ENCODE measurements at regions not wholly inside any gene's neighbourhood (a gene's known extent, or its start where the extent isn't known, plus 50 kb on each side); places are given as distances from the start of the nearest gene placed in this dataset.

- no peaks in the 10 kb centered on the region for H3K27me3 ChIP-seq
- H3K4me3 ChIP-seq, result no peak overlapping the region
- H3K27ac ChIP-seq, result no peak overlapping the region
- no peak for TF ChIP-seq POLR2AphosphoS5 (IDR thresholded peaks at IDR 0.05)
- TF ChIP-seq CTCF (IDR thresholded peaks at IDR 0.05), result no peak
- TF ChIP-seq EP300 (IDR thresholded peaks at IDR 0.05; ENCODE audit: low read depth), result no peak
- no peak for TF ChIP-seq POLR2A (IDR thresholded peaks at IDR 0.05)
- 83 to 94% methylated on average over 3 of the region's 3 CpGs for WGBS, 2 donors (ENCODE audit: low coverage in 1 of 2)
- H3K9me3 ChIP-seq, result no peaks in the 10 kb centered on the region
- no peaks in the 10 kb centered on the region for H3K36me3 ChIP-seq
- in situ Hi-C loops (cut with MboI; ENCODE audit: low pct_ligation_motif_present in 1 of 4, low pct_unique_long_range_greater_than_20kb in 1 of 4, low sequenced_read_pairs in 3 of 4), result loop anchor here in 1 of 4 donors (25.0 kb wide), 1 partner anchor 92 kb away; no protein-coding TSS in a partner anchor
- no peak for DNase-seq
- intact Hi-C loops (cut with DNase I; ENCODE audit: low total_unique reads), result no loop called here
- no peaks in the 10 kb centered on the region for H3K4me1 ChIP-seq
Observed at GRCh38 chr12:17595111-17595510, 494.9 kb downstream of the RERGL start.

- in situ Hi-C loops (cut with MboI; ENCODE audit: low pct_ligation_motif_present in 1 of 4, low pct_unique_long_range_greater_than_20kb in 1 of 4, low sequenced_read_pairs in 3 of 4), result loop anchor here in 1 of 4 donors (25.0 kb wide), 1 partner anchor 93 kb away; no protein-coding TSS in a partner anchor
- Histone ChIP-seq H3K27me3 (no peaks in the 10 kb centered on the region), H3K9me3 (no peaks in the 10 kb centered on the region), H3K4me1 (no peaks in the 10 kb centered on the region), H3K36me3 (no peaks in the 10 kb centered on the region), H3K4me3 (no peak overlapping the region), H3K27ac (no peak overlapping the region)
- TF ChIP-seq CTCF (IDR thresholded peaks at IDR 0.05), result no peak
- TF ChIP-seq EP300 (IDR thresholded peaks at IDR 0.05; ENCODE audit: low read depth), result no peak
- TF ChIP-seq POLR2AphosphoS5 (IDR thresholded peaks at IDR 0.05), result no peak
- TF ChIP-seq POLR2A (IDR thresholded peaks at IDR 0.05), result no peak
- WGBS, 2 donors (ENCODE audit: low coverage in 1 of 2), result 73 to 79% methylated on average over 2 of the region's 2 CpGs
- intact Hi-C loops (cut with DNase I; ENCODE audit: low total_unique reads), result no loop called here
- no peak for DNase-seq
Observed at GRCh38 chr12:17593715-17594406, 496.1 kb downstream of the RERGL start.

DNA sequence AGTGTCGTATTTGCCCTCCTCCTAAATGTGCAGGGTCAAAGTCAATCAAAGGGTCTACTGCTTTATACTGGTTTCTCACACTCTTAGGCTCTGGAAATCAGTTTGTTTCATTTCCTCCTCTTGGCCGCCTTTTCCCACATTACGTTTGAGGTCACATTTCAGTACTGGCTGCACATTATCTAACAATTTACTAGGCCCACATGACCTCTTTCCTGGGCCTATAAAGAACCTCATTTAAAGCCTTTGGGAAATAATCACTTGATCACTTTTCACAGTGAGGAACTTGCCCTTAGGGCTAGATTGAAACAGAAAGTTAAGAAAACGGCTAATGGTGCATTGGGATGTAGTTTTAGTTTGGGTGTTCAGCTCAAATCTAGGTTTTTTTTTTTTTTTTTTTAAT, 497.5 kb downstream of the RERGL start:
- no peak for DNase-seq
- H3K4me3 ChIP-seq, result no peak overlapping the region
- no peaks in the 10 kb centered on the region for H3K36me3 ChIP-seq
- no peaks in the 10 kb centered on the region for H3K4me1 ChIP-seq
- intact Hi-C loops (cut with DNase I; ENCODE audit: low total_unique reads) (no loop called here), in situ Hi-C loops (cut with MboI; ENCODE audit: low pct_ligation_motif_present in 1 of 4, low pct_unique_long_range_greater_than_20kb in 1 of 4, low sequenced_read_pairs in 3 of 4) (loop anchor here in 1 of 4 donors (25.0 kb wide), 1 partner anchor 95 kb away; no protein-coding TSS in a partner anchor)
- 67 to 73% methylated on average over 4 of the region's 4 CpGs for WGBS, 2 donors (ENCODE audit: low coverage in 1 of 2)
- H3K27ac ChIP-seq, result no peak overlapping the region
- H3K27me3 ChIP-seq, result no peaks in the 10 kb centered on the region
- TF ChIP-seq POLR2A (IDR thresholded peaks at IDR 0.05), result no peak
- no peak for TF ChIP-seq EP300 (IDR thresholded peaks at IDR 0.05; ENCODE audit: low read depth)
- no peak for TF ChIP-seq CTCF (IDR thresholded peaks at IDR 0.05)
- no peak for TF ChIP-seq POLR2AphosphoS5 (IDR thresholded peaks at IDR 0.05)
- no peaks in the 10 kb centered on the region for H3K9me3 ChIP-seq

GRCh38 chr12:17591005-17591681, 498.9 kb downstream of the RERGL start:
- Histone ChIP-seq H3K36me3 (no peaks in the 10 kb centered on the region), H3K27me3 (no peaks in the 10 kb centered on the region), H3K4me1 (no peaks in the 10 kb centered on the region), H3K9me3 (no peaks in the 10 kb centered on the region), H3K27ac (no peak overlapping the region), H3K4me3 (no peak overlapping the region)
- in situ Hi-C loops (cut with MboI; ENCODE audit: low pct_ligation_motif_present in 1 of 4, low pct_unique_long_range_greater_than_20kb in 1 of 4, low sequenced_read_pairs in 3 of 4) (loop anchor here in 1 of 4 donors (25.0 kb wide), 1 partner anchor 96 kb away; no protein-coding TSS in a partner anchor), intact Hi-C loops (cut with DNase I; ENCODE audit: low total_unique reads) (no loop called here)
- TF ChIP-seq POLR2A (IDR thresholded peaks at IDR 0.05) (no peak), EP300 (IDR thresholded peaks at IDR 0.05; ENCODE audit: low read depth) (no peak), CTCF (IDR thresholded peaks at IDR 0.05) (no peak), POLR2AphosphoS5 (IDR thresholded peaks at IDR 0.05) (no peak)
- WGBS, 2 donors (ENCODE audit: low coverage in 1 of 2), result 71 to 89% methylated on average over 4 of the region's 4 CpGs
- DNase-seq, result no peak

All from transverse colon (tissue), 4 donors.